GM12878 (cell line): ENCODE measurements at regions not wholly inside any gene's neighbourhood (a gene's known extent, or its start where the extent isn't known, plus 50 kb on each side); places are given as distances from the start of the nearest gene placed in this dataset.

Experiments
- DPF2 ChIP-seq: fragments of 450-650 bp; IDR thresholded peaks from 2 replicates; pipeline ENCODE4 v1.6.1; 2017; ENCODE audit warnings: mild to moderate bottlenecking
- POLR2A ChIP-seq: IDR thresholded peaks from 2 replicates; pipeline ENCODE4 v1.6.1; 2011; ENCODE audit warnings: low read depth, mild to moderate bottlenecking, low read length
- POLR2AphosphoS5 ChIP-seq: IDR thresholded peaks from 2 replicates; pipeline ENCODE4 v1.6.1; 2011; ENCODE audit warnings: mild to moderate bottlenecking, low read length, inconsistent platforms
- RBBP5 ChIP-seq: fragments of 200-600 bp; sonication (generic); conservative IDR thresholded peaks from 2 replicates; pipeline ENCODE4 v1.6.1; 2016
- SIN3A ChIP-seq: IDR thresholded peaks from 2 replicates; pipeline ENCODE4 v1.6.1; 2012; ENCODE audit warnings: low read depth, low read length, improper control_type of control experiment

- TF ChIP-seq POLR2A = no peak
- no peak for TF ChIP-seq SIN3A
- TF ChIP-seq DPF2 = no peak
- TF ChIP-seq RBBP5 = no peak
- no peak for TF ChIP-seq POLR2AphosphoS5
Measured at GRCh38 chr1:188514917-188515316, 1686.2 kb downstream of the PLA2G4A start.
